ENCODE measurements at regions not wholly inside any gene's neighbourhood (a gene's known extent, or its start where the extent isn't known, plus 50 kb on each side); places are given as distances from the start of the nearest gene placed in this dataset.

DNA sequence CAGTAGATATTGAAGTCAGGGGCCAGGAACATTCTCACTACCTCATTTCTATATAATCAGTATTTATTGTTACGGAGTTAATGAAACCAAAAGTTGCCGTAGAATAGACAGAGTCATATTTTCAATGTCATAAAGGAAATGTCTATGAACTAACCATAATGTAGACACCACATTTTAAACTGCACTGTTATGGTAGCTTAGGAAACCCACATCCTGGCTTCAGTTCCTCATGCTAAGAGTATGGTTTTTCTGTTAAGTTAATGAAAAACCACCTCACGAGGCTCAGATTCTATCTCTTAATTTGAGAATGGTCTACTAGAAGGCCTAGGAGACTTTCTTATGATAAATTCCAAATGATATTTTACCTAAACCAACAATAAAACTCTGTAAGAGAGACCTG, 166.5 kb downstream of the TMEM26 start:
- TF ChIP-seq, protein P1, sequence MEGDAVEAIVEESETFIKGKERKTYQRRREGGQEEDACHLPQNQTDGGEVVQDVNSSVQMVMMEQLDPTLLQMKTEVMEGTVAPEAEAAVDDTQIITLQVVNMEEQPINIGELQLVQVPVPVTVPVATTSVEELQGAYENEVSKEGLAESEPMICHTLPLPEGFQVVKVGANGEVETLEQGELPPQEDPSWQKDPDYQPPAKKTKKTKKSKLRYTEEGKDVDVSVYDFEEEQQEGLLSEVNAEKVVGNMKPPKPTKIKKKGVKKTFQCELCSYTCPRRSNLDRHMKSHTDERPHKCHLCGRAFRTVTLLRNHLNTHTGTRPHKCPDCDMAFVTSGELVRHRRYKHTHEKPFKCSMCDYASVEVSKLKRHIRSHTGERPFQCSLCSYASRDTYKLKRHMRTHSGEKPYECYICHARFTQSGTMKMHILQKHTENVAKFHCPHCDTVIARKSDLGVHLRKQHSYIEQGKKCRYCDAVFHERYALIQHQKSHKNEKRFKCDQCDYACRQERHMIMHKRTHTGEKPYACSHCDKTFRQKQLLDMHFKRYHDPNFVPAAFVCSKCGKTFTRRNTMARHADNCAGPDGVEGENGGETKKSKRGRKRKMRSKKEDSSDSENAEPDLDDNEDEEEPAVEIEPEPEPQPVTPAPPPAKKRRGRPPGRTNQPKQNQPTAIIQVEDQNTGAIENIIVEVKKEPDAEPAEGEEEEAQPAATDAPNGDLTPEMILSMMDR (conservative IDR thresholded peaks at IDR 0.05): no peak
- no peak for TF ChIP-seq ZFX (IDR thresholded peaks at IDR 0.05)
